ENCODE measurements at regions not wholly inside any gene's neighbourhood (a gene's known extent, or its start where the extent isn't known, plus 50 kb on each side); places are given as distances from the start of the nearest gene placed in this dataset.
A peak's percentile ranks its signal among the peaks of the same experiment; 100 is the strongest.

GRCh38 chr1:232329103-232329813, 300.7 kb downstream of the SIPA1L2 start (continued):
- no peak for TF ChIP-seq TSHZ2 (CRISPR knock-in tag; IDR thresholded peaks at IDR 0.05)

DNA sequence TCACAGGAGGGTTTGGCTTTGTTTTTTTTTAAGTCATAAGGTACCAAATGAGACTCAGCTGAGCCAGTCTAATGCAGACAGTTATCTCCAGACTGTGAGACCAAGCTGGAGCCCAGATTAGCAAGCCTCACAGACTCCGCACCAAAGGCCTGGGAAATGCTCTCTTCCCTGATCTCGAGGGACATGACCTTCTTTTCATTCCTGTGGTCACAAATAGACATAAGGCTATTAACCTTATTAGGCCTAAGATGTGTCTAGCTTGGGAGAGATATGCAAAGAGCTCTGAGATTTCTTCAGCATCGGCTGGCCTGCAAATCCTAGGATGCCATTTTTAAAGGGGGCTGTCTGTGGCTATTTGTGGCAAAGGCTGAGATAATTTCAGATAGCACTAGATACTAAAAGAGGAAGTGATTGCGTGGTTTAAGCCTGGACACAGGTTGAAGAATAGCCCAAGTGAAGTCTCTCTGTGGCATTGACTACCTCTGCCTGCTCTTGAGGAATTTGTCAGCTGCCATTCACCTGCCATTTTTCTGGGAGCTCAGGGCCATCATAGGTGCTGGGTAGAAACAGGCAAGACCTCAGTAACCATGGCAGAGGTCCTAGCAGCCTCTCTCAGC, 301.3 kb downstream of the SIPA1L2 start:
- peak; percentile 36; the same call in 1 of the 3 replicates for ATAC-seq
- TF ChIP-seq ISL1 (CRISPR knock-in tag; IDR thresholded peaks at IDR 0.05), result peak; percentile 25; the same call in 1 of the 2 replicates
- no peak for TF ChIP-seq TSHZ2 (CRISPR knock-in tag; IDR thresholded peaks at IDR 0.05)

GRCh38 chr1:232327899-232328298, 302.0 kb downstream of the SIPA1L2 start:
- ATAC-seq, result no peak
- TF ChIP-seq TOX (CRISPR knock-in tag; IDR thresholded peaks at IDR 0.05; ENCODE audit: borderline replicate concordance), result no peak
- no peak for TF ChIP-seq PATZ1 (CRISPR knock-in tag; IDR thresholded peaks at IDR 0.05; ENCODE audit: borderline replicate concordance)
- no peak for TF ChIP-seq ZNF565 (CRISPR knock-in tag; conservative IDR thresholded peaks at IDR 0.05; ENCODE audit: low read depth)
- TF ChIP-seq ZNF70 (CRISPR knock-in tag; IDR thresholded peaks at IDR 0.05), result no peak

DNA sequence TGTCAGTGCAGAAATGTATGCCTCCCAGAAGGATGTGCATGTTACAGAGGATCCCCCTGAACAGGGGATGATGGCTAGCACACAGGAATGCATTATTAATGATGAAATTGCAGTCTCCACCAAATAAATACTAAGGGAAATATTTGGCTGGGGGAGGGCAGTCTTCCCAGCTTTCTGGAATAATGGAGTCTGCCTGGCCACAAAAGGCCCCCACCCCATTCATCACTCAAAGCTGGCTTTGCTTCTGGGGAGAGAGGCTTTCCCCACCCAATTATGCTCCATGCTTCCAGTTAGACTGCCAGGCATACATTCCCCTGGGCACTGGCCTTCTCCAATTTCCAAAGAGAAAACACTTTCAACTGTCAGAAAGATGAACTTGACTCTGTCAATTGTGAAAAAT, 302.7 kb downstream of the SIPA1L2 start:
- TF ChIP-seq ZNF70 (CRISPR knock-in tag; IDR thresholded peaks at IDR 0.05), result no peak
- no peak for TF ChIP-seq ARNTL (CRISPR knock-in tag; IDR thresholded peaks at IDR 0.05; ENCODE audit: borderline replicate concordance, low read depth)
- TF ChIP-seq TSHZ2 (CRISPR knock-in tag; IDR thresholded peaks at IDR 0.05), result no peak
- TF ChIP-seq ZC3H10 (CRISPR knock-in tag; IDR thresholded peaks at IDR 0.05), result no peak
- TF ChIP-seq ZNF565 (CRISPR knock-in tag; conservative IDR thresholded peaks at IDR 0.05; ENCODE audit: low read depth), result no peak
- TF ChIP-seq POU6F1 (CRISPR knock-in tag; IDR thresholded peaks at IDR 0.05; ENCODE audit: borderline replicate concordance, low read depth), result no peak
- no peak for TF ChIP-seq CSDC2 (CRISPR knock-in tag; IDR thresholded peaks at IDR 0.05)
- no peak for TF ChIP-seq PATZ1 (CRISPR knock-in tag; IDR thresholded peaks at IDR 0.05; ENCODE audit: borderline replicate concordance)
- TF ChIP-seq CSRNP3 (CRISPR knock-in tag; IDR thresholded peaks at IDR 0.05), result no peak
- no peak for ATAC-seq
